CD4-positive, alpha-beta T cell treated with Interferon alpha-2 for 1 hour (primary cell): ENCODE measurements at regions not wholly inside any gene's neighbourhood (a gene's known extent, or its start where the extent isn't known, plus 50 kb on each side); places are given as distances from the start of the nearest gene placed in this dataset.
"Not testable (repeated sequence)": the region's sequence is repeated elsewhere in the genome, so short reads cannot be mapped to it uniquely, and the experiment has no call there.

Source experiments
- DNase-seq, 2 donors: peaks; one replicate each; pipeline ENCODE4 v3.0.0-alpha.2; 2020 to 2022

- DNase-seq = no peak
These were observed 86.1 kb downstream of the RAP2A start for GRCh38 chr13:97520061-97520460.

DNA sequence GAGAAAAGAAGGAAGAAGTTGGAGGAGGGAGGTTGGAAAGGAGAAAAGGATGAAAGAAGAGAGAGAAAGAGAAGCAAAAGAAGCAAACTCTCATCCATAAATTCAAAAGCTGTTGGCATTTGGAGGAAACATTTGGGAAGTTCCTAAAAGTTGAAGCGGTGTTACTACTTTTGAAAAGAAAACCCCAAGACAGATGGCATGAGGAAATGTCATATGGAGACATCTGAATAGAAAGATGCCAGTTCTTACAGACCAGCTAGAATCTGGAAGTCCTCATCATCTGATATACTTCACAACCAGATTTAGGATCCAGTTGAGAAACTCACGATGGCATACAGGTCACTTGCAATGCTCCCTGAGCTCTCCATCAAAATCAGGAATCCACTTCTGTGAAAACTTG is 86.9 kb downstream of the RAP2A start:
- DNase-seq = no peak

DNA sequence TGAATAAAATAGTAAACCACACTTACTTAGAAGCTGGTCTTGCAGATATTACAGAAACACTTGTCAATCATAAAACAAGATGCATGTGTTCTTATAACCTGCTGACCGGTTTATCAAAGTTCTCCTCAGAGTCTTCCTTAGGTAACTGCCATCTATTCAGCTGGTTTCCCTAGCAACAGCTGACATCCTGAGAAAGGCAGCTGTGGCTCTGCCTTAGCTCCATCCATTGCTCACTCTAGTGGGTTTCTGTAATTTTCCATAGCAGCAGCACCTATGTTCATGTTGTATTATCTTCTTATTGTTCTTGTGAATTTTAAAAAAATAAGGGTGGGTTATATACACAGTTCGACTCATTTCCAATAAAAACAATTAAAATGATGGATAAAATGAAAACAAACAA is 87.8 kb downstream of the RAP2A start:
- DNase-seq = no peak

- no peak for DNase-seq
These were observed 88.3 kb downstream of the RAP2A start for GRCh38 chr13:97522243-97522642.

DNA sequence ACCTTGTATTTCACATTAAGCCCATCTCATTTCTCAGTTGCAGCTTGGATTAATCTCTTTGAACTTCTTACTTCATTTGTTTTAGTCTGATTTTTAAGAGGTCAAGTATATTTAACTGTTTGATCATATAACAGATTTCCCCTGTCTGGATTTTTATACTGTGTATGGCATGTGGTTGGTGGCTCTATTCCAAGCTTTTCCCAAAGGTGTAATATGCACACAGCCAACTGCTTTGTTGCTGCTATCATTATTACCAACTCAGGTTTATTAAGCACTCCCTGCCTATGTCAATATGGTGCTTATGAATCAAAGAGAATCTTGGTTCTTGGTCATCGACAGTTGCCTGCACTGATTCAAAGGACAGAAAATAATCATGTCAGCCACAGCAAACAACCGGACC is 92.6 kb downstream of the RAP2A start:
- DNase-seq = no peak

- DNase-seq = no peak
These were observed 94.5 kb downstream of the RAP2A start for GRCh38 chr13:97528518-97528917.

- DNase-seq = no peak
These were observed 100.6 kb downstream of the RAP2A start for GRCh38 chr13:97534540-97534939.

GRCh38 chr13:97535614-97536013 is 101.6 kb downstream of the RAP2A start:
- DNase-seq = no peak

DNA sequence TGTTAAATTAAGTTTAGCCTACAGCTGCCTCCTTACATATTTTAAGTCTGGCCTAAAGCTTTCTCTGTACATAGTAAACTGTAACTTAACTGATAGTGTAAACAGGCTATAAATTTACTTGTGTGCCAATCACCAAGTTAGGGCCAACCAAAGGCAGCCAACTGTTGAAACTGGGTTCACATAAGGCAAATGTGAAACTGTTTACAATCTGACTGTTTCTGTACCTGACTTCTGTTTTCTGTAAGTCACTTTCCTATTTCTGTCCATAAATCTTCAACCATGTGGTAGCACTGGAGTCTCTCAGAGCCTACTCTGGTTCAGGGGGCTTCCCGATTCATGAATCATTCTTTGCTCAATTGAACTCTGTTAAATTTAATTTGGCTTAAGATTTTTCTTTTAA is 103.1 kb downstream of the RAP2A start:
- DNase-seq = no peak

- DNase-seq = no peak
These were observed 104.2 kb downstream of the RAP2A start for GRCh38 chr13:97538203-97538602.

DNA sequence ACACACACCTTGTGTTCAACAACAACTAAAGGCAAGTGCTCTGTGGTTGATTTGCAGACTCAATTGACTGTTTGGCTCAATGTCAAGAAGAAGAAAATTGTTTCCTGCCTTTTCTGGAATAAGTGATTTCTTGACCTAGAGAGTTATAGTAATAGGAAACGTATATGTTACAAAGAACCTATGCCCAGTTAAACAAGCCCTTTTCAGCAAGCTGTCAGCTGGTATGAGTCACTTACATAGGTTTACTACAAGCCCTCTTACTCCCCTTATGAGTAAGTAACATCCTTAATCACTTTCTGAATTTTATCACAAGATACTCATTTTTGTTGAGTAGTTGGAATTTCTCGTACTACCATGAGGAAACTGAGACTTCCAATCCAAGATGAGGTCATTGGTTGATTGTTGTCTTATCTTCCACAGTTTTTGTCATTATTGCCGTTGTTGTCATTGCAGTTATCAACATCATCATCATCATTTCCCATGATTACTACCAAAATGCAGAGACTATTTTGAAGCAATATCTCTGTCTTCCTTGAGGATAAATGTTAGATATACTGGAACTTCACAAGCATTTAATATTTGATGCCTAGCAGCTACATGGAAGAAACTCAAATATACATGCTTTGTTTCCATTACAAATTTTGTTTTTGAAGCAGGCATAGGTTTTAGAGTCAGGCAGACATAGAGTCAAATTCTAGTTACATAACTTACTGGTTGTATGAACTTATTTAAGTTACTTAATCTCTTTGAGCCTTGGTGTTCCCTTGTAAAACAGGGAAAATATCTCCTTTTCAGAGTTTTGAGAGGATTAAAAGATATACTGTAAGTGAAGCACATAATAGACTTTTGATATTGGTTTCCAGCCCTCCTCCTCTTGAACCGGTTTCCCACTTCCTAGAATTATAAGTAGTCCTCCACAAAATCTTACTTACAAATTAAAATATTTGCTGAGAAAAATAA is 106.0 kb downstream of the RAP2A start:
- DNase-seq = no peak

GRCh38 chr13:97540696-97541095 is 106.7 kb downstream of the RAP2A start:
- no peak for DNase-seq

- DNase-seq = no peak
These were observed 108.2 kb downstream of the RAP2A start for GRCh38 chr13:97542102-97542685.

DNA sequence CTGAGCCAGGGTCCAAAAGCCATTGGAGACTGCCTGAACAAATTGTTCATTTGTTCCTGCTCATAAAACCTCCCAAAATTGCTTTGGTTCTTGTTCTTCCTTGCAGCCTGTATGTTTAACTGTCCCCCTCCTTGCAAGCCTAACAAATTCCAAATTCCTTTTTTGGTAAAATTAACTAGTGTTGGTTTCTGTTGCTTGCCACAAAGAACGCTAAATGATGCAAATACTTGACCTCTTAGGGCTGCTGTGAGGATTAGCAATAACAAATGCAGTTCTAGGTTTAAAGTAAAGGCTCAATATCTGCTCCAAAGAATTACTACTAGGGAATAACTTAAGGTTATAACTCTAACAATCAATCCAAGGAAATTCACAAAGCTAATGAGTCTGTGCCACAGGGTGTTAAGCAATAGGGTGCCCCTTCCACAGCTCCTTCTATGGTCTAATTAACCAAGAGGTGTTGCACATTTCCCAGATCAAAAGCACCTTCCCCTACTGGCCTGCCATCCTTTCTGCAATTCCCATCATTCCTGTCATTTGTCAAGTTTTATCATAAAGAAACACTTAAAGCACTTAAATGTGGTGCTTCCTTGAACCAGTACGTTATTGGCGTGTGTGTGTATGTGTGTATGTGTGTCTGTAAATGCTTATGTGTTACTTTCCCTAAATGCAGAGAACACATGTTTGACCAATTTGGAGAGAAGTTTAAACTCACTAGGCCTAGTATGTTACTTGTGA is 110.2 kb downstream of the RAP2A start:
- no peak for DNase-seq

GRCh38 chr13:97544971-97545499 is 111.1 kb downstream of the RAP2A start:
- DNase-seq = not testable (repeated sequence)

GRCh38 chr13:97548138-97548537 is 114.2 kb downstream of the RAP2A start:
- DNase-seq = no peak

DNA sequence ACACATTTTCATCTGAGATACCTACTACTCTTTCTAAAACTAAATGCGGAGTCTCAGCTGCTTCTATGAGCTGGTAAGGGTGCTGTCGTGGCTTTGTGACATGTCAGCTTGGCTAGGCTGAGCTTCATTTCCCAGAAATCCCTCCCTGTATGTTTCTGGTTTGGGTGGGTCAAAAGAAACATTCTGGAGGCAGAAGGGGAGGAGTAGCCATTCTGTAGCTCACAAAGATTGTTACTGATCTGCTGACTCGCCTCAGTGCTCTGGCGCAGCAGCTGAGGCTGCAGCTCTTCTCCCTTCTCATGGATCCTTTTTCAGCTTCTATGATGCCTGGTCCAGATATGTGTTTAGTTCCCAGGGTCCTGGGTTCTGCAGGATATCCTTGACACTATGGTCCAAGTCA is 114.7 kb downstream of the RAP2A start:
- no peak for DNase-seq

GRCh38 chr13:97549201-97549600 is 115.2 kb downstream of the RAP2A start:
- DNase-seq = no peak

GRCh38 chr13:97554496-97554895 is 120.5 kb downstream of the RAP2A start:
- DNase-seq = no peak

DNA sequence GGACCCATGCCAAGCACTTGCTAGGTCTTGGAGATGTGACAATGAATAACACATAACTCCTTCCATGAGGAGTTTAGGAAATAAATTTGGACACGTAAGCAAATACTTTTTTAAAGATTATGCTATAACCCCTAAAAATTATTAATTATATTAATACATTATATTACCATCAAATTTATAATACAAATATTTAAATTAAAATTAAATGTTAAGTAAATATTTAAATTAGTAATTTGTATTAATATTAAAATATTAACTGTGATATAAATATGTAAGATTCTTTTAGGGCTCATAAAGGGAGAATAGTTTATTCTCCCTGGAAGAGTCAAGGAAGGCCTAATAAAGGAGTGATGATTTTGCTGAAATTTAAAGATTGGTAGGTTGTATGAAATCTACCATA is 121.1 kb downstream of the RAP2A start:
- DNase-seq = no peak

DNA sequence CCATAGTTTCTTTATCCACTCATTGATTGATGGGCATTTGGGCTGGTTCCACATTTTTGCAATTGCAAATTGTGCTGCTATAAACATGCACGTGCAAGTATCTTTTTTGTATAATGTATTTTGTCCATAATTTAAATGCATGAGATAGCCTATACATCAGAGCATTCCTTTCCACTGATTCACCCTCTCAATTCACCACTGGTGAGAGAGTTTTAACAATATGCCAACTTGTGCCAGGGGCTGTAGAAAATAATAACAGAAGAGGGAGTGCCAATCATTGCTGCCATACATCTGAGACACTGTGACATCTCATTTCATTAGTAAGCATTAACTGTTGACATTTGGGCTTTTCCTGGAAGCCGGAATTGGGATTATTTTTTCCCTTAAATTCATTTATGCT is 125.1 kb downstream of the RAP2A start:
- DNase-seq = no peak

GRCh38 chr13:97559981-97560380 is 126.0 kb downstream of the RAP2A start:
- no peak for DNase-seq

DNA sequence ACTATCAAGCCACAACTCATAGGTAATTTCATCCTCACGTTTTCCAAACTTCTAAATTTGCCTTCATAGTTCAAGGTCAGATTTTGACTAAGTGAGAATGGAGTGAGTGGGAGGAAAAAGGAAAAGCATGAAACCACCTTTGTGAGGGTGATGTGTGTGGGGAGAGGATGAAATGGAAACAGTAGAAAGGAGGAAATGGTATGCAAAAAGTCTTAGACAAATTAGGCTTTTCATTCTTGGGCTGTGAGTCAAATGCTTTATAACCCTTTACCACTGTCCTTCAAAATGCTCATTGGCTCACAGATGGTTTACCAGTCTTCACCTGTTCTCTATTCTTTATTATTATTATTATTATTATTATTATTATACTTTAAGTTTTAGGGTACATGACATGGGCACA is 127.2 kb downstream of the RAP2A start:
- no peak for DNase-seq

DNA sequence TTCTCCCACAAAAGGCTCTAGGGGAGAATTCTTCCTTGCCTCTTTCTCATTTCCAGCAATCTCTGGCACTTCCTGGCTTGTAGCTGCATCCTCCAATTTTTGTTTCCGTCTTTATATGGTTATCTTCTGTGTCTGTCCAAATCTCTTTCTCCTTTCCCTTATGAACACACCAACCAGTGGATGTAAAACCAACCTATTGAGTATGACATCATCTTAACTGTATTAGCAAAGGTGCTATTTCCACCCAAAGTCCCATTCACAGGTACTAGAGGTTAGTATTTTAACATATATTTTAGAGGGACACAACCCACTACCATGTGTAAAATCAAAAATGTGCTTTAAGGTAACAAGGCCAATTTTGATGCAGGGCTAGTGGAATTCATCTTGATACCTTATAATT is 129.0 kb downstream of the RAP2A start:
- DNase-seq = no peak
